MCF 10A (cell line): ENCODE measurements at regions not wholly inside any gene's neighbourhood (a gene's known extent, or its start where the extent isn't known, plus 50 kb on each side); places are given as distances from the start of the nearest gene placed in this dataset.

ENCODE experiments used
- BruUV-seq: library from RNA; stranded (reverse); fragments of 400-500 nt; replicated peaks from 2 replicates; lab custom pipeline; 2021; lab: Mats Ljungman, UMichigan
- CTCF ChIA-PET: fragments of 300-600 bp; sonication (Branson Sonifier 250); formaldehyde crosslinking; extraction: SDS; loops from one replicate; lab custom pipeline; 2021; ENCODE audit warnings: antibody characterized with exemption, inconsistent platforms; lab: Yijun Ruan, JAX
- POLR2A ChIA-PET: fragments of 300-600, 350-650 bp; sonication (Branson Sonifier 250); formaldehyde crosslinking; extraction: SDS; loops from one replicate; lab custom pipeline; 2020; ENCODE audit warnings: antibody characterized with exemption, inconsistent platforms; lab: Yijun Ruan, JAX
- DNase-seq: peaks from one replicate; pipeline ENCODE4 v3.0.0-alpha.2; 2018; ENCODE audit not compliant: unreplicated experiment
- H3K27ac Mint-ChIP-seq: one replicate; pipeline ENCODE4 v1.8.0; 2022; ENCODE audit warnings: mild to moderate bottlenecking, low read depth, mixed read lengths; ENCODE audit not compliant: unreplicated experiment
- H3K27me3 Mint-ChIP-seq: one replicate; pipeline ENCODE4 v1.8.0; 2022; ENCODE audit warnings: mixed read lengths; ENCODE audit not compliant: insufficient read depth, unreplicated experiment
- H3K36me3 Mint-ChIP-seq: one replicate; pipeline ENCODE4 v1.8.0; 2022; ENCODE audit warnings: mild to moderate bottlenecking, moderate library complexity, mixed read lengths; ENCODE audit not compliant: insufficient read depth, unreplicated experiment
- H3K4me1 Mint-ChIP-seq: one replicate; pipeline ENCODE4 v1.8.0; 2022; ENCODE audit warnings: mixed read lengths; ENCODE audit not compliant: insufficient read depth, unreplicated experiment
- H3K4me3 Mint-ChIP-seq: one replicate; pipeline ENCODE4 v1.8.0; 2022; ENCODE audit warnings: mild to moderate bottlenecking, moderate library complexity, mixed read lengths; ENCODE audit not compliant: unreplicated experiment
- H3K9me3 Mint-ChIP-seq: one replicate; pipeline ENCODE4 v1.8.0; 2022; ENCODE audit warnings: mixed read lengths; ENCODE audit not compliant: unreplicated experiment
- intact Hi-C: fragments of 100-400 bp; cut with micrococcal nuclease; formaldehyde crosslinking; loops from 2 replicates; pipeline ENCODE4 v1.14.1; 2022
- TF ChIP-seq, protein P1 (sequence below): fragments of 200-600 bp; IDR thresholded peaks from one replicate; pipeline ENCODE4 v1.8.0; 2022; ENCODE audit warnings: antibody characterized with exemption, mild to moderate bottlenecking; ENCODE audit not compliant: unreplicated experiment

GRCh38 chr22:40112595-40112994 lies 65.1 kb upstream of the TNRC6B start:
- no TSS peak for BruUV-seq
- DNase-seq = no peak
- Mint-ChIP-seq H3K4me3 (no peak overlapping the region), H3K27ac (no peak overlapping the region), H3K36me3 (peaks cover 5% of the 10 kb centered on the region), H3K27me3 (no peaks in the 10 kb centered on the region), H3K4me1 (peaks cover 15% of the 10 kb centered on the region), H3K9me3 (no peaks in the 10 kb centered on the region)
- CTCF ChIA-PET = no interaction called here
- intact Hi-C loops = no loop called here
- TF ChIP-seq, protein P1, sequence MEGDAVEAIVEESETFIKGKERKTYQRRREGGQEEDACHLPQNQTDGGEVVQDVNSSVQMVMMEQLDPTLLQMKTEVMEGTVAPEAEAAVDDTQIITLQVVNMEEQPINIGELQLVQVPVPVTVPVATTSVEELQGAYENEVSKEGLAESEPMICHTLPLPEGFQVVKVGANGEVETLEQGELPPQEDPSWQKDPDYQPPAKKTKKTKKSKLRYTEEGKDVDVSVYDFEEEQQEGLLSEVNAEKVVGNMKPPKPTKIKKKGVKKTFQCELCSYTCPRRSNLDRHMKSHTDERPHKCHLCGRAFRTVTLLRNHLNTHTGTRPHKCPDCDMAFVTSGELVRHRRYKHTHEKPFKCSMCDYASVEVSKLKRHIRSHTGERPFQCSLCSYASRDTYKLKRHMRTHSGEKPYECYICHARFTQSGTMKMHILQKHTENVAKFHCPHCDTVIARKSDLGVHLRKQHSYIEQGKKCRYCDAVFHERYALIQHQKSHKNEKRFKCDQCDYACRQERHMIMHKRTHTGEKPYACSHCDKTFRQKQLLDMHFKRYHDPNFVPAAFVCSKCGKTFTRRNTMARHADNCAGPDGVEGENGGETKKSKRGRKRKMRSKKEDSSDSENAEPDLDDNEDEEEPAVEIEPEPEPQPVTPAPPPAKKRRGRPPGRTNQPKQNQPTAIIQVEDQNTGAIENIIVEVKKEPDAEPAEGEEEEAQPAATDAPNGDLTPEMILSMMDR = no peak
- POLR2A ChIA-PET = interaction anchor here (0.6 kb wide), 1 partner anchor 1334 kb away, joined by 3 read pairs; the partner anchor contains the start of gene TOB2

- intact Hi-C loops = no loop called here
- no peaks in the 10 kb centered on the region for H3K27me3 Mint-ChIP-seq
- CTCF ChIA-PET = no interaction called here
- no peak overlapping the region for H3K4me3 Mint-ChIP-seq
- POLR2A ChIA-PET = interaction anchor here (0.8 kb wide), 1 partner anchor 10 kb away, joined by 4 read pairs; no protein-coding TSS in a partner anchor
- no peak for DNase-seq
- H3K36me3 Mint-ChIP-seq = peaks cover 5% of the 10 kb centered on the region
- H3K9me3 Mint-ChIP-seq = no peaks in the 10 kb centered on the region
- no peak overlapping the region for H3K27ac Mint-ChIP-seq
- no TSS peak for BruUV-seq
- H3K4me1 Mint-ChIP-seq = peaks cover 5% of the 10 kb centered on the region
- TF ChIP-seq, protein P1 = no peak
Observed at GRCh38 chr22:40113696-40114095, 64.0 kb upstream of the TNRC6B start.

GRCh38 chr22:40114411-40114810 lies 63.3 kb upstream of the TNRC6B start:
- Mint-ChIP-seq H3K36me3 (peaks cover 5% of the 10 kb centered on the region), H3K9me3 (no peaks in the 10 kb centered on the region), H3K4me3 (no peak overlapping the region), H3K4me1 (peaks cover 5% of the 10 kb centered on the region), H3K27me3 (no peaks in the 10 kb centered on the region), H3K27ac (no peak overlapping the region)
- TF ChIP-seq, protein P1 = no peak
- no peak for DNase-seq
- intact Hi-C loops = no loop called here
- no TSS peak for BruUV-seq
- POLR2A ChIA-PET = interaction anchor here (0.8 kb wide), 1 partner anchor 9 kb away, joined by 4 read pairs; no protein-coding TSS in a partner anchor
- CTCF ChIA-PET = no interaction called here

DNA sequence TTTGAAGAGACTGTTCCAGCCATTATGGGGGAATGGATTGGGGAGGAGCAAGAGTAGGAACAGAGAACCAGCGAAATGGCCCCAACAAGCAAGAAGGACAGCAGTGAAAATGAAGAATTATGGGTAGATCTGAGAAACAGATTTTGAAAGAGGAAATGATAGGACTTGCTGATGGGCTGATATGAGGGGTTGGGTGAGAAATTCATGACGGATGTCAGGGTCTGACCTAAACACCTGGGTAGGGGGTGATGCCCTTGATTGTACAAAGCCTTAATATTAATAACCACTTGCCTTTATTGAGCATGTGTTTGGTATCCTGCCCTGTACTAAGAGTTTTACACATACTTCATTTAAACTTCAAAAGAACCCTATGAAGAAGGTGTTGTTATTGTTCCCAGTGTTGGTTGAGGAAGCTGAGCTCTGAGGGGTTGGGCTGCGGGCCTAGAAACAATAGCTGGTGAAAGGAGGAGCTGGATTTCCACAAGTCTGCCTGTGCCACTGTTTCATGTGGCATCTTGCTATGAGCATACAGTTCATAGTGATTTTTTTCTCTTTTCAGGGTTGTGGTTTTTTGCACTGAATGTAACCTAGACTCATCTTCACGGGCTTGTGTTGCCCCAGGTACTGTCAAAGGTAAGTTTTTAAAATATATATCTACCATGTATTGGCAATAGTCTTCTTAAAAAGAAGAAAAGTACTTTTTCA lies 61.1 kb upstream of the TNRC6B start:
- TF ChIP-seq, protein P1 = no peak
- Mint-ChIP-seq H3K9me3 (no peaks in the 10 kb centered on the region), H3K4me1 (peaks cover 5% of the 10 kb centered on the region), H3K27me3 (no peaks in the 10 kb centered on the region), H3K27ac (no peak overlapping the region), H3K4me3 (no peak overlapping the region), H3K36me3 (peaks cover 4% of the 10 kb centered on the region)
- no TSS peak for BruUV-seq
- ChIA-PET CTCF (no interaction called here), POLR2A (no interaction called here)
- intact Hi-C loops = no loop called here
- no peak for DNase-seq
